Gastrocnemius medialis (tissue), 4 donors: ENCODE measurements at regions not wholly inside any gene's neighbourhood (a gene's known extent, or its start where the extent isn't known, plus 50 kb on each side); places are given as distances from the start of the nearest gene placed in this dataset.
A peak's percentile ranks its signal among the peaks of the same experiment; 100 is the strongest.

Source experiments
- ATAC-seq, 2 donors: fragments of 150-250 bp; one replicate each; pipeline ENCODE4 v1.9.1; 2016
- DNase-seq, 2 donors: peaks; one replicate each; pipeline ENCODE4 v3.0.0-alpha.2; 2019
- H3K27ac ChIP-seq, 4 donors: fragments of 200-600 bp; sonication (generic); 1 replicate in 1 of 4; 2 replicates in 3 of 4; pipeline ENCODE4 v1.5.1; 2016 to 2018; ENCODE audit warnings: mild to moderate bottlenecking in 2 of 4, moderate library complexity in 1 of 4
- H3K27me3 ChIP-seq, 3 donors: fragments of 200-600 bp; sonication (generic) in 2 of 3; 1 replicate in 1 of 3; 2 replicates in 2 of 3; pipeline versions ENCODE4 v1.5.1 to v1.6.0; 2016 to 2019; ENCODE audit warnings: mild to moderate bottlenecking in 1 of 3, moderate library complexity in 1 of 3
- H3K36me3 ChIP-seq, 2 donors: fragments of 200-600 bp; sonication (generic) in 1 of 2; one replicate each; pipeline ENCODE4 v1.5.1; 2017 to 2018
- H3K4me1 ChIP-seq, 2 donors: fragments of 200-600 bp; sonication (generic) in 1 of 2; one replicate each; pipeline ENCODE4 v1.5.1; 2016 to 2017; ENCODE audit warnings: mild to moderate bottlenecking in 2 of 2
- H3K4me3 ChIP-seq, 4 donors: fragments of 200-600 bp; sonication (generic) in 3 of 4; 1 replicate in 1 of 4; 2 replicates in 3 of 4; pipeline ENCODE4 v1.5.1; 2016 to 2019; ENCODE audit warnings: mild to moderate bottlenecking in 2 of 4
- H3K9me3 ChIP-seq, 3 donors: fragments of 200-600 bp; sonication (generic) in 2 of 3; 1 replicate in 1 of 3; 2 replicates in 2 of 3; pipeline ENCODE4 v1.5.1; 2016 to 2019
- POLR2A ChIP-seq, 2 donors: fragments of 450-650 bp; IDR thresholded peaks; one replicate each; pipeline ENCODE4 v1.6.1; 2017; ENCODE audit warnings: antibody characterized with exemption in 2 of 2, mild to moderate bottlenecking in 2 of 2, moderate library complexity in 2 of 2
- in situ Hi-C, 4 donors: fragments of 200-750 bp; cut with MboI; loops; one replicate each; pipeline versions ENCODE4 v1.15.0 to v1.8.0; 2017; ENCODE audit warnings: low sequenced_read_pairs in 4 of 4
- intact Hi-C: fragments of 100-400 bp; cut with DNase I; formaldehyde crosslinking; loops from one replicate; pipeline ENCODE4 v1.15.1; 2023; ENCODE audit warnings: low total_unique reads
- TF ChIP-seq, protein P1 (sequence below), 5 experiments: fragments of 450-650 bp in 3 of 5; fragments of 200-600 bp in 2 of 5; sonication (generic) in 2 of 5; IDR thresholded peaks in 4 of 5; conservative IDR thresholded peaks in 1 of 5; 1 replicate in 4 of 5; 2 replicates in 1 of 5; pipeline ENCODE4 v1.5.1; 2016 to 2019; ENCODE audit warnings: antibody characterized with exemption in 5 of 5, mild to moderate bottlenecking in 3 of 5, moderate library complexity in 3 of 5

DNA sequence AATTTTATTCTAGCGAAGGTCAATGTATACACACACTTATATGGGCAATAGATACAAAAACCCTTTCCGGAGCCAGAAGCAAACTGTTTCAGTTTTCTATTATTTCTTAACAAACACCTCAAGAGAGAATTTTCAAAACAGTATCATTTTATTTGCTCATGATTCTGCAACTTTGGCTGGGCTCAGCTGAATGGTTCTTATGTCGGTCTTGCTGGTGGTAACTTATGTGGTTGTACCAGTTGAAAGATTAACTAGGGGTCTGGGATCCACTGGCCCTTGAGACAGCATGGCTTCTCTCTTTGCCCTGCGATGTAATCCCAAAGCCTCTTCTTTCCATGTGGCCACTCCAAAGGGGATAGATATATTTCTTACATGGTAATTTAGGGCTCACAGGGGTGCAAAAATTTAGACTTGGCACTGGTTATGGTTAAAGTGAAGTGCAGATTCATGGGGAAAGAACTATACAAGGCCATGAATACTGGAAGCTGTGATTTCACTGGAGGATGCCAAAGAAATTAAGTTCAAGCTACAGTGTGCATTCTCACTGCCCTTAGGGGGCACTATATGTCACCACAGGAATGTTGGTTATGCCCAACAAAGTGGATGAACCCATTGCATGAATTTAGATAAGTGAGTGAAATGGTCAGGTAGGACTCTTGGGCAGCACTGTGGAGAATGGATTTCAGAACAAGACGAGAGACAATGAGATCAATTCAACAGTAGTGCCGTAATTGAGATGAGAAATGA lies 94.3 kb upstream of the NAV3 start:
- no peak for TF ChIP-seq POLR2A (IDR thresholded peaks at IDR 0.05)
- TF ChIP-seq, protein P1, sequence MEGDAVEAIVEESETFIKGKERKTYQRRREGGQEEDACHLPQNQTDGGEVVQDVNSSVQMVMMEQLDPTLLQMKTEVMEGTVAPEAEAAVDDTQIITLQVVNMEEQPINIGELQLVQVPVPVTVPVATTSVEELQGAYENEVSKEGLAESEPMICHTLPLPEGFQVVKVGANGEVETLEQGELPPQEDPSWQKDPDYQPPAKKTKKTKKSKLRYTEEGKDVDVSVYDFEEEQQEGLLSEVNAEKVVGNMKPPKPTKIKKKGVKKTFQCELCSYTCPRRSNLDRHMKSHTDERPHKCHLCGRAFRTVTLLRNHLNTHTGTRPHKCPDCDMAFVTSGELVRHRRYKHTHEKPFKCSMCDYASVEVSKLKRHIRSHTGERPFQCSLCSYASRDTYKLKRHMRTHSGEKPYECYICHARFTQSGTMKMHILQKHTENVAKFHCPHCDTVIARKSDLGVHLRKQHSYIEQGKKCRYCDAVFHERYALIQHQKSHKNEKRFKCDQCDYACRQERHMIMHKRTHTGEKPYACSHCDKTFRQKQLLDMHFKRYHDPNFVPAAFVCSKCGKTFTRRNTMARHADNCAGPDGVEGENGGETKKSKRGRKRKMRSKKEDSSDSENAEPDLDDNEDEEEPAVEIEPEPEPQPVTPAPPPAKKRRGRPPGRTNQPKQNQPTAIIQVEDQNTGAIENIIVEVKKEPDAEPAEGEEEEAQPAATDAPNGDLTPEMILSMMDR (IDR thresholded peaks at IDR 0.05 in 4 of 5, conservative IDR thresholded peaks at IDR 0.05 in 1 of 5): no peak
- no peaks in the 10 kb centered on the region for H3K4me1 ChIP-seq
- no peaks in the 10 kb centered on the region for H3K9me3 ChIP-seq
- no peak for DNase-seq
- no peaks in the 10 kb centered on the region for H3K27me3 ChIP-seq
- no peak overlapping the region for H3K4me3 ChIP-seq
- intact Hi-C loops (no loop called here), in situ Hi-C loops (no loop called here)
- ATAC-seq: no peak
- H3K27ac ChIP-seq: no peak overlapping the region
- H3K36me3 ChIP-seq: no peaks in the 10 kb centered on the region

GRCh38 chr12:77734214-77734883 lies 96.3 kb upstream of the NAV3 start:
- DNase-seq: no peak
- Histone ChIP-seq H3K27me3 (no peaks in the 10 kb centered on the region), H3K27ac (no peak overlapping the region), H3K4me3 (no peak overlapping the region), H3K36me3 (no peaks in the 10 kb centered on the region), H3K4me1 (no peaks in the 10 kb centered on the region), H3K9me3 (no peaks in the 10 kb centered on the region)
- TF ChIP-seq, protein P1 (IDR thresholded peaks at IDR 0.05 in 4 of 5, conservative IDR thresholded peaks at IDR 0.05 in 1 of 5): no peak
- peak in 1 of 2 donors; percentile 36 for ATAC-seq
- in situ Hi-C loops (no loop called here), intact Hi-C loops (no loop called here)

DNA sequence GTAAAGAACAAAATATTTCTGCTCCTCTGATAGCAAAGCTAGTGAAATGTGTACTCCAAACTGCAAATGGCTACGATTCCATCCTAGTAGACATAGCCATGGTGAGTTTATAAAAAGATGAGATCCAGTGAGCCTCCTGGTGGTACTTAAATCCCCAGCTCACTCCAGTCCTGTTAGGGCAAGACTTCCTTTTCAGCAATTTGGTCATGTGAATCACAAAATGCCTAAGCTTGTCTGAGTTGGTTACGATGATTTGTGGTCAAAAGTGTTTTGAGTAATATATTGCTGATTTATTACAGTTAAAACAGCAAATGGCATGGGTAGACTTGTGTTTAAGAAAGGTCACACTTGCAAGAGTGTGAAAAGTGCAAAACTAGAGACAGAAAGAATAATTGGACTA lies 102.7 kb upstream of the NAV3 start:
- TF ChIP-seq POLR2A (IDR thresholded peaks at IDR 0.05): no peak
- TF ChIP-seq, protein P1 (IDR thresholded peaks at IDR 0.05 in 4 of 5, conservative IDR thresholded peaks at IDR 0.05 in 1 of 5): no peak
- ATAC-seq: no peak
- no peaks in the 10 kb centered on the region for H3K9me3 ChIP-seq
- no peak overlapping the region for H3K4me3 ChIP-seq
- H3K27me3 ChIP-seq: no peaks in the 10 kb centered on the region
- H3K36me3 ChIP-seq: no peaks in the 10 kb centered on the region
- H3K27ac ChIP-seq: no peak overlapping the region
- in situ Hi-C loops: loop anchor here in 2 of 4 donors (10.0 kb wide), 2 partner anchors 187 to 197 kb away; no protein-coding TSS in a partner anchor
- intact Hi-C loops: no loop called here
- DNase-seq: no peak
- H3K4me1 ChIP-seq: no peaks in the 10 kb centered on the region

- H3K4me1 ChIP-seq: no peaks in the 10 kb centered on the region
- TF ChIP-seq, protein P1 (IDR thresholded peaks at IDR 0.05 in 4 of 5, conservative IDR thresholded peaks at IDR 0.05 in 1 of 5): no peak
- no peak for TF ChIP-seq POLR2A (IDR thresholded peaks at IDR 0.05)
- no peak overlapping the region for H3K27ac ChIP-seq
- DNase-seq (no peak), ATAC-seq (no peak)
- in situ Hi-C loops: loop anchor here in 2 of 4 donors (10.0 kb wide), 2 partner anchors 187 to 197 kb away; no protein-coding TSS in a partner anchor
- no peak overlapping the region for H3K4me3 ChIP-seq
- no peaks in the 10 kb centered on the region for H3K36me3 ChIP-seq
- H3K9me3 ChIP-seq: no peaks in the 10 kb centered on the region
- no peaks in the 10 kb centered on the region for H3K27me3 ChIP-seq
- intact Hi-C loops: no loop called here
These were observed 103.2 kb upstream of the NAV3 start for GRCh38 chr12:77727442-77728001.
